Brain microvascular endothelial cell (primary cell): ENCODE measurements at regions not wholly inside any gene's neighbourhood (a gene's known extent, or its start where the extent isn't known, plus 50 kb on each side); places are given as distances from the start of the nearest gene placed in this dataset.

Experiments used
- DNase-seq: peaks from one replicate; pipeline ENCODE4 v3.0.0-alpha.2; 2020
- H3K27ac ChIP-seq: fragments of 250-450 bp; sonication (Bioruptor Pico); 2 replicates; pipeline ENCODE4 v1.5.1; 2020; ENCODE audit warnings: mild to moderate bottlenecking, moderate library complexity
- H3K27me3 ChIP-seq: fragments of 250-450 bp; sonication (Bioruptor Pico); replicated peaks from 2 replicates; pipeline ENCODE4 v1.5.1; 2020; ENCODE audit warnings: mild to moderate bottlenecking
- H3K36me3 ChIP-seq: fragments of 250-450 bp; sonication (Bioruptor Pico); replicated peaks from 2 replicates; pipeline ENCODE4 v1.5.1; 2020; ENCODE audit warnings: mild to moderate bottlenecking
- H3K4me3 ChIP-seq: 2 replicates; pipeline ENCODE4 v1.5.1; 2011; ENCODE audit warnings: low read depth, mild to moderate bottlenecking, control low read depth, low read length, moderate library complexity
- CTCF ChIP-seq: IDR thresholded peaks from 2 replicates; pipeline ENCODE4 v1.5.1; 2011; ENCODE audit warnings: low read depth, mild to moderate bottlenecking, moderate library complexity, low read length, control low read depth, inconsistent platforms; ENCODE audit errors: missing control alignments
- in situ Hi-C: cut with HindIII; loops from 2 replicates; pipeline ENCODE4 v1.10.0; 2017; ENCODE audit warnings: low sequenced_read_pairs, low pct_ligation_motif_present

GRCh38 chr6:147138835-147139234 lies 65.4 kb upstream of the STXBP5 start:
- Histone ChIP-seq H3K27ac (no peak overlapping the region), H3K4me3 (no peak overlapping the region), H3K36me3 (no peaks in the 10 kb centered on the region), H3K27me3 (no peaks in the 10 kb centered on the region)
- in situ Hi-C loops: no loop called here
- no peak for DNase-seq
- no peak for TF ChIP-seq CTCF

- in situ Hi-C loops: no loop called here
- Histone ChIP-seq H3K4me3 (no peak overlapping the region), H3K27me3 (no peaks in the 10 kb centered on the region), H3K36me3 (no peaks in the 10 kb centered on the region), H3K27ac (no peak overlapping the region)
- TF ChIP-seq CTCF: no peak
- DNase-seq: peak; percentile 32
These were observed 62.4 kb upstream of the STXBP5 start for GRCh38 chr6:147141711-147142308.

GRCh38 chr6:147142684-147143245 lies 61.5 kb upstream of the STXBP5 start:
- Histone ChIP-seq H3K36me3 (no peaks in the 10 kb centered on the region), H3K4me3 (no peak overlapping the region), H3K27ac (no peak overlapping the region), H3K27me3 (no peaks in the 10 kb centered on the region)
- no peak for DNase-seq
- in situ Hi-C loops: no loop called here
- no peak for TF ChIP-seq CTCF

GRCh38 chr6:147149092-147149491 lies 55.1 kb upstream of the STXBP5 start:
- in situ Hi-C loops: no loop called here
- Histone ChIP-seq H3K27me3 (no peaks in the 10 kb centered on the region), H3K4me3 (no peak overlapping the region), H3K27ac (no peak overlapping the region), H3K36me3 (no peaks in the 10 kb centered on the region)
- TF ChIP-seq CTCF: no peak
- DNase-seq: no peak

GRCh38 chr6:147149826-147150225 lies 54.4 kb upstream of the STXBP5 start:
- Histone ChIP-seq H3K27me3 (no peaks in the 10 kb centered on the region), H3K4me3 (no peak overlapping the region), H3K36me3 (no peaks in the 10 kb centered on the region), H3K27ac (no peak overlapping the region)
- TF ChIP-seq CTCF: no peak
- in situ Hi-C loops: no loop called here
- DNase-seq: no peak

- H3K27ac ChIP-seq: no peak overlapping the region
- in situ Hi-C loops: no loop called here
- H3K27me3 ChIP-seq: no peaks in the 10 kb centered on the region
- no peak overlapping the region for H3K4me3 ChIP-seq
- DNase-seq: no peak
- no peak for TF ChIP-seq CTCF
- no peaks in the 10 kb centered on the region for H3K36me3 ChIP-seq
These were observed 53.9 kb upstream of the STXBP5 start for GRCh38 chr6:147150293-147150692.
